ENCODE measurements at regions not wholly inside any gene's neighbourhood (a gene's known extent, or its start where the extent isn't known, plus 50 kb on each side); places are given as distances from the start of the nearest gene placed in this dataset.

DNA sequence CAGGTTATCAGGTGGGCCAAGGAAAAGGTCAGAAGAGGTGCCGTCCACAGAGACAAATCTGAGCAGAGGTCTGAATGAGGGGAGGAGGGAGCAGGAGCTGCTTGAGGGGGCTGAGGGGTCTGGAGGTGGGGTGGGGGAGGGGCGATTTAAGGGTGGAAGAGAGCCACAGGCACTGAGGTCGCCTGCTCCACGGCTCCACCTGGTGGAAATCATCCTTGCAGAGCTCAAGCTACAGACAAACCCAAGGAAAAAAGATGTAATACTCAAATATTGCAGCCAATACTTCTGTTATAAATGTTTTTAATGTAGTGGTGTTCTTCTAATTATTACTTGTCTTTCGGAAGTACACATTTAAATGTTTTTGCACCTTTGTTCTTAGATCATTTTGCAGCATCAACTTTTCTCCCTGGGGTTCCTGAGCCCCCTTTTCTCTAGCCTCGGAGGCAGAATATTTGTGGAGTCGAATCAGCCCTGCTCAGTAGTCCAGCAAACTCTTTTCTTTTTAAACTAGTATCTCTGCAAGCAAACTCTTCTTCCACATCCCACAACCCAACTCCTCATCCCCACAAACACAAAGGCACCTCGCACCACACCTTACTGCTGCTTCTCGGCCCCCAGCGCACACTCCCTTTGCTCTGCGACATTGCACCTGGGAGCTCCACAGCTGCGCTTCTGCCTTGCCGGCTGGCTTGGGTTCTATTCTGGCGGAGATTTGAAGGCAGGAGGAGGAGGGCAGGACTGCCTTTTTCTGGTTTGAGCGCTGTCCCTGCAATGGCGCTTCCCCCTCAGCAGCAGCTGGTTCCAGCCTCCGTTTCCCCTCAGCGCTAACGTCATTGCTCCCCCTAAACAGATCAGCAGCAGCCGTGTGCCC lies 51.0 kb upstream of the TFAP2A start:
- peak; percentile 9 for DNase-seq
